GM21825 (cell line): ENCODE measurements at regions not wholly inside any gene's neighbourhood (a gene's known extent, or its start where the extent isn't known, plus 50 kb on each side); places are given as distances from the start of the nearest gene placed in this dataset.

Source experiments
- ATAC-seq: cut with Tn5 transposase; IDR thresholded peaks from one replicate; pipeline ENCODE4 v1.9.1; 2021; ENCODE audit warnings: mild to moderate bottlenecking, moderate library complexity; ENCODE audit not compliant: unreplicated experiment

DNA sequence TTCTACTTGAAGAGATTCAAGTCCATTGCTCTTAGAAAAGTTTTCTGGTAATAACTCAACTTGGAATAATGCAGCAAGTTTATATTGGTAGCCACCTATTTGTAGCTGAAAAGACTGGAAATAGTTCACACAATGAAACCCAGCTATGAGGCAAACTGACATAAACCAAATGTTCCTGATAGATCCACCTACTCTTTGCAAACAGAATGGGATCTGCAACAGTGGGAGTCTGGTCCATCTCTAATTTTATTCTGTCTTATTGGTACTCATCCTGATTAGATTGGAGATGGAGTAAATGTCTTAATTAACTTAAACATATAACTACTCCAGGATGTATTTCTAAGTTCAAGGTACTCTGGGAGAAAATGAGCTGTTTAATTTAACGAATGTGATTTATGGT lies 438.0 kb downstream of the OLFM4 start:
- no peak for ATAC-seq

DNA sequence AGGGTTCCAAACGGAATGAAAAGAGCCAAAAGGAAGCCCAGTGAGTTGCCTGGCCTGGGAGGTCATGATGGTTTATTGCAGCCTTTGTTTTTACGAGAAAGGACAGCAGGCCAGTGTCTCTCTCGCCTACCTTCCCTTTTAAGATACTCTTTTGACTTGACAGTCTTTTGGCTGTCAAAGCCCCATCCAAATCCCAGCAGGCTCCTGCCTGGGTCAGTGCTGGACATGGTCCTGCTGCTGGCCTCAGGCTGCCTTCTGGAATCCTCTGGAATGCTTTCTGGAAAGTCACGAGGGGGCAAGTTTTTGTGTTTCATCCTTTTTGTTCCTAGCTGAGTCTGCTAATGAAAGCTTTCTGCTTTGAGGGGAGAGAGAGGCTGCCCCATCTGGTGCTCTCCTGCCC lies 444.8 kb downstream of the OLFM4 start:
- no peak for ATAC-seq

DNA sequence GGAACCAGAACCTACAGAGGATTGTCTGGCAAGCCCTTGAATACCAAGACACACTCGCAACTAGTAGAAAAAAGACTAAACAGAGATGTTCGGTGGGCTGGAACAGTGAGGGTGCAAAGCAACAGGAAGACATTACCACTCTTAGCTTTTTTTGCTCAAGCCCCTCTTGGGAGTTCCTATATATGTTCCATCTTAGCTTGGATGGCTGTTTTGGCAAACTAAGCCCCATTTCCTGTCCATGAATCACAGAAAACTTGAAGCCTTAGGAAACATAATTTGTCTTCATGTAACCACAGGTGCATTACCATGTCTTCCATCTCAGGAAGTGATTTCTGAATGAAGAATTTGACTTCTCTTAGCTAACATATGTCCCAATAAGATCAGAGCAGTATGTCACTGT lies 446.3 kb downstream of the OLFM4 start:
- no peak for ATAC-seq

DNA sequence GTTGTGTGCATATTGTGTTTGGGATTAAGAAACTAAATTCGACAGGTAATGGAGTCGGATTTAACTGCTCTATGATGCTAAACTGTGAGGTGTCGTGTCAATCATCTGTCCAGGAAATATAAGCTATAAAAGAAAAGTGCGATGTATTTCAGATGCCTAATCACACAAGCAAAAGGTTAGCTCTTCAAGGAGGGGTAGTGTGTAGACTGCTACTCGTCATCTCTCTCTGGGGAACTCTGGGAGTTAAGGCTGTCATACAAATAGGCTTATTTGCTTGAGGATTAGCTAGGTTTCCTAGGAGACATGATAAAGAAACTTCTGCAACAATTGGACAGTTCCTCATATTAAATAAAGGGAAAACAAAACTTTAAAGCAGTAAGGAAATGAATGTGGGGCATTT lies 462.1 kb downstream of the OLFM4 start:
- no peak for ATAC-seq

DNA sequence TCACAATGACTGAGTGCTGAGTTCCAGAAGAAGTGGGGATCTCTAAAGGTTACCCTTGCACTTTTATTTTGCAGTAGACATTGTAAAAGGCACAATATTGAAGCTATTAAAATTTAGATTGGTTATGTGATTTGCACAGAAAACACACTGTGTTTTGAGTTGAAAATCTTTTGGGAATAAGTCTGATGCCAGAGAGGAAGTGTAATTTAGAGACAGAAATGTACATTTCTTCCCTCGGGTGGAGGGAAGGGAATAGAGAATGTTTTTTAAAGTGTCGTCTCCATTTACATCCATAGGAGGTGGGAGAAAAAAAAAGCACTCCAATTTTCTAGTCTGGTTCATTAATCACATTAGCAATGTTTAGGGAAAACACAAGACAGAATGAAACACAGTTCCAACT lies 465.8 kb downstream of the OLFM4 start:
- ATAC-seq: no peak

DNA sequence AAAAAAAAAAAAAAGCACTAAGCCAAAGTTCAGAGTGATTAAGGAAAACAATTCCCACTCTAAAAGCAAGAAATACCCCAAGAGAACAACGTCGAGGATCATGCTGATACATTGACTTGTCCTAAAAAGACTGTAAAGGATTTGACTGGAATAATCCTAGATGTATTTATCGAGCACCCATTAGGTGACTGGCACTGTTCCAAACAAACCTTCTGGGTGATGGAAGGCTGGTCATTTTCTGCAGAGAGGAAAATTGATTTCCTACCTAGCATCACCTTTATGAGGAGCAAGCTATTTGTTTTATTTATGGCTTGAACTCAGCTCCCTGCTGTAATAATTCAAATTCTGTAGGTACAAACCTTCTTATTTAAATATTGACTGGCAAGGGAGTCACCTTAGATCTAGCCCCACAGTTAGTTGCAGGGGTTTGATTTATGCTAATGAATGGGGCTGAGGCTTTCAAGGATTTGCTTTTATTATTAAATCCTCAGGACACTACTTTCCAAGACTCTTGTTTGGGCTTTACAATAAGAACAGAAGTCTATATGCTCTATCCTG lies 471.0 kb downstream of the OLFM4 start:
- ATAC-seq: no peak

DNA sequence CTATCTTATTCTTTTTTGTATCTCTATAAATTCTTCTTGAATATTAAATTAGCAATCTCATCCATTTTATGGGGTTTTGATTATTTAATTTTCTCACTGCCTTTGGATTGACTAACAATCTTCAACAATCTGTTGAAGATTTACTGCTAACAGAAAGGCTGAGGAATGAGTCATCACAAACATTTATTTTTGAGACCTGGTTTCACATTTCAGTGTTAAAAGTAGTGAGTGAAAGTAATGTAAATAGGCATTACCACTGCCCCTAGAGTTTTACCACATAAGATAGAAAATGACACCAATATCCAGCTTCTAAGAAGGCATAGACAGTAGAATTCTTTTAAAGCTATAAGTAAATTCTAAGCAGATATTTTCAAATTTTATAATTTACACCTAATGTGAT lies 472.8 kb downstream of the OLFM4 start:
- no peak for ATAC-seq

DNA sequence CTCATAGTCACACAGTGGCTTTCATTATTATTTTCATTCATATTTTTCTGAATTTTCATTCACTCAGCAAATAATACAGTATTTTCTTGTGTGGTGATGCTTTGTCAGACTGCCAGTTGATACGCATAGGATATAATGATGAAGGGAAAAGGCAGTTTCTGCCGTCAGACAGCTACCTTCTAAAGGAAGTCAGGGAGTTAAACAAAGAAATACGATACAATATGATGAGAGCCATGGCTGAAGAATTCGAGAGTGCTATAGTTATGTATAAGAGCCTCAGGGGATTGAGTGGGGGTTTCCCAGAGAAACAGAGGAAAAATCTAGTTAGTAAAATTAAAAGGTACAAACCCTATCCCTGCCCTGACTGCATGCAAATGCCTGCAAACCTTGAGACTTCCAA lies 479.1 kb downstream of the OLFM4 start:
- ATAC-seq: no peak

DNA sequence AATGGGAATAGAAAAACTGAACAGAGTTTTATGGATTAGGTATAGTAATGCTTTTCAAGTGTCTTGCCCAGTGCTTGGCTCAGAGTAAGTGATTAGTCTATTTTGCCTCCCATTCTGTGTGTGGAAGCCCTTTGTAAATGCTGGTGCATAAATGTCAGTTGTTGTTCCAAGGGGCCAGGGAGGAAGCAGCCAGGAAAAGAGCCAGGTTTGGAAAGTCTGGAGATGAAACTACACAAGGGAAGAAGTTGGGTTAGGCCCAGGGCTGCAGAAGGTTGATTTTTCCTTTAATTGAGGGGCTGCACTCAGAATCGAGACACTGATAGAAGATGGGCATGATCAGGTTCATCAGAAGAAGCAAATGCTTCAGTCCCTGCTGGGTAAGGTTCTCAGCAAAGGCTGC lies 484.0 kb downstream of the OLFM4 start:
- no peak for ATAC-seq

DNA sequence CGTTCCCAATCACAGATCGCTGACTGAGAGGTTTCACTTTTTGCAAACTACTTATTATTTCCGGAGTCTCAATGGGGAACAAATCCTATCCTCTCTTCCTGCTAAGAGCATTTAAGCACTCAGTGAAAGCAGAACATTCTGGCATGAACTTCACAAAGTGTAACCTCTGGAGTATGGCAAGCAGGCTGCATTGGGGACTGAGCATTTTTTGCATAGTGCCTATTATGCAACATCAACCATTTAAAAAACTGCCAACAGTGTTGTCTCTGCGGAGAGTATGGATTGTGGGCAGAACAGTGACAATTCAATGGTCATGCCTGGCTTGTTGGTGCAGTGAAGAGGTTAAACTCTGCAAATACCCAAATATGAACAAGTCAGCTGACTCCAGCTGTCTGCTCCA lies 484.6 kb downstream of the OLFM4 start:
- ATAC-seq: no peak

DNA sequence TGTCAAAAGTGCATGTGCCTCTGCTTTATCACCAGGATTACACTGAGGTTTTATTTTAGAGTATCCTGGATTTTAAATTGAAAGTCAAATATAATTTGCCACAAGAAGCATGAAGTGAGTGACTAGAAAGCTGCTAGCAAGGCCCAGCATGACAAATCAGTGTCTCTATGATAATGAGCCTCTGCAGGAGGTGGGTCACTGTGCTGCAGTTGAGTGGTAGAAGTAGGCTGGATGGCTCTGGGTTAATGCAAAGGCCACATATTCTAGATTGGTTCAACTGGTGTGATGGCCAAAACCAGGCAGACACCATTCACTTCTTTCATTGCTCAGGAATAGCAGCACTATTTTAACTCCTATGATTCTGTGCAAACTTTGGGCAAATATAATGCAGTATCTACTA lies 491.5 kb downstream of the OLFM4 start:
- ATAC-seq: no peak

DNA sequence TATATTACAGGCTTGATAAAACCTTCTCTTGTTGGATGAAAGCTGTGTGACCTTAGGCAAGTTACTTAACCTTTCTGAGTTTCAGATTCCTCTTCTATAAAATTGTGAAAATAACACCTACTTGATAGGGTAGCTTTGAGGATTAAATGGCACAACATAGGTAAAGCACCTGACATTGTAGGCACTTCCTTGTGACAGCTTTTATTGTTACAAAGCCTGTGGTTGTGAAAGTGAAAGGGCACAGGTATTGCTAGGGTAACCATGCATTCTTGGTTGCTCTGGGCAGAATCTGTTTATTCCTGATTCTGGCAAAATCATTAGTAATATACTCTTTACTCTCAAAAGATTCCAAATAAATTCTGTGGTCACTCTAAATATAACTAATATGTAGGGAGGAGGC lies 493.4 kb downstream of the OLFM4 start:
- ATAC-seq: no peak

DNA sequence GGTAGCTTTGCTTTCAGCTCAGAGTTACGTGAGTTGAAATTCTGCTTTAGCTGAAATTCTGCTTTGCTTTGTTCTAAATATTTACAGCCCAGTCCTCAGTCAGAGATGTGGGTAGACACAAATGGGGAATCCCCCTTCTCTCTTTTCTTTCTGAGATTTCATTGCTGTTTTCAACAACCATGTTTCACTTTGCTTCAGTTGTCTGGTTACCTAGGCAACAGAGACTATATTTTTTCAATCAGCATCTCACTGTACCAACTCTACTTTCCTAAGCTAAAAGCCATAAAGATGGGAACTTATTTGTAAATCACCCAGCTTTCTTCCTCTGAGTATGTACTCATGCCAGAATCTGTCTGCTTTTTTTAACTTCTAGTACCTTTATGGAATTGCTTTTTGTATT lies 509.0 kb downstream of the OLFM4 start:
- no peak for ATAC-seq

DNA sequence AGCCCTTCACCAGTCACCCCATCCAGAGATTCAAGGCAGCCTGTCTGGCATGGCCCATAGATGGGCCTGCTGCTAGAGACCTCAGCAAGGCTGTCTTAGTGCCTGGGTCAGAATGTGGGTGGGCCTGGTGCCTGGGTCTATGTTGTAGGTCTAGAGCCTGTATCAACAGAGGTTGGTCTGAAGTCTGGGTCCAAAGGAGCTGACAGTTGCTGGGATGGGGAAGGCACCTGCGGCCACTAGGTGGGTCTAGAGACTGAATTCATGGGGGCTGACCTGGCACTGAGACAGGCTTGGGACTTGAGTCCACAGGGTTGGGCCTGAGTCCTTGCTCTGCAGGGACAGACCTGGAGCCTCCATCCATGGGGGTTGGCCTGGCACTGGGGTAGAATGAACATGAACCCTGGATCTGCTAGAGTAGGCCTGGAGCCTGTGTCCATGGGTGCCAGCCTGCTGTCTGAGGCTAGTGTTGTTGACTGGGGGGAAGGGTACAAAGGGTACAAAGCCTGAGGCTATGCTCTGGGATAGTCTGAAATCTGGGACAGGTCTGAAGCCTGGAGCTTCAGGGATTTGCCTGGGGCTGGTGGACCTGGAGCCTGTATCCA lies 516.8 kb downstream of the OLFM4 start:
- ATAC-seq: no peak

DNA sequence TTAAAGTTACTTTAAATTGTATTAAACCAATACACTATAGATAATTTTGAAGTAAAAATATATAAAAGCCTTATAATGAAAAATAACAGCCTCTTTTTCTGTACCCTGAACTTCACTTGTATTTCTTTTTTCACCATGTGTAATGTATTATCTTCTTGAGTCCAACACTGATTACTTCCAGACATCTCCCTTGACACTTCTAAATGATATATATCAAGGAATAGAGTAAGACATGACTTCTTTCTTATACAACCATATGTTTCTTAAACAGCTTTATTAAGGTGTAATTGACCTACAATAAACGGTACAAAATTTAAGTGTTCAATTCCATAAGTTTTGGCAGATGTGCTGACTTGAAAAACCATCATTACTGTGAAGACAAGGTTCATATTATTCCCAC lies 531.9 kb downstream of the OLFM4 start:
- ATAC-seq: no peak

DNA sequence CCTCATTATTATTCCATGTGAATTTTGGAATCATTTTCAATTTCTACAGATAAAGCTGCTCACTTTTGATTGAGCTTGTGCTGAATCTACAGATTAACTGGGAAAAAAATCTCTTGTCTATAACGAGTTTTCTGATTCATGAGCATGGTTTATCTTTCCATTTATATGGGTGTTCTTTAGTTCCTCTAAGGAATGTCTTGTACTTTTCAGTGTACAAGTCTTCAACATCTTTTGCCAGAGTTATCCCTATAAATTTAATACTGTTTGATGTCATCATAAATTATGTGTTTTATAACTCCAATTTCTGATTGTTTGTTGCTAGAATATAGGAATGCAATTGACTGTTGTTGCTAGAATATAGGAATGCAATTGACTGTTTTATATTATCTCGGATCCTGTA lies 533.8 kb downstream of the OLFM4 start:
- ATAC-seq: no peak

DNA sequence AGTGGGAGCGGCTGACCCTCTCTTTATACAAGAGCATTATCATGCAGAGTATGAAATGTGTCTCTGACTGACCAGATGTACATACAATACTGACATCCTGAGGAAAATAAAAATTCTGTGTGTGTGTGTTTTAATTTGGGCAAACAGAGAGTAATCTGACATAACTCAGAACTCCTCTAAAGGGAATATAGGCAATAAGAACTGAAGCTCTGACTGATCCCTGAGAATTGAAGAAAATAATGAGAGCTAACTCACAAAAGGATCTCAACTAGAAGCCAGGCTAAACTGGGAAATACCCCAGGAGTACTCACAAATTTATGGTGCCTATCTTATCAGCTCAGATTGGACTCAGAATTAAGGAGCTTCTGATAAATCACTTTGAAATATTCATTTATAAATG lies 539.9 kb downstream of the OLFM4 start:
- ATAC-seq: no peak

DNA sequence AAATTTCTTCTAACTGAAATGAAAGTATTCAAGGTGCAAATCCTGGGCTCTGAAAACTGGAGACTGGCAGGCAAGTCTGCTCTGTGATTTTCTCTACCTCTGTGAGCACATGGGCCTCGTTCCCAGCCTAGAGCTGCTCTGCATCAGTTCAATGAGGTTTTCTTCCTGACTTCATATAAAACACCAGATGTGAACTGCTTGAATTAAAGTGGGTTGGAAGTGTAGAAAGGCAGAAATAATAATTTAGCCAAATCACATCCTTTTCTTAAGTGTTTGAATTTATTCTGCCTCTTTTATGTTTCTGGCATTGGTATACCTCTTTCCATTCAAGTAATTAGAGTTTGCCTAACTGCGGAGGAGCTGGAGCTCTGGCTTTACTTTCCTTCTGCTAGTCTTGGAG lies 540.8 kb downstream of the OLFM4 start:
- ATAC-seq: no peak

DNA sequence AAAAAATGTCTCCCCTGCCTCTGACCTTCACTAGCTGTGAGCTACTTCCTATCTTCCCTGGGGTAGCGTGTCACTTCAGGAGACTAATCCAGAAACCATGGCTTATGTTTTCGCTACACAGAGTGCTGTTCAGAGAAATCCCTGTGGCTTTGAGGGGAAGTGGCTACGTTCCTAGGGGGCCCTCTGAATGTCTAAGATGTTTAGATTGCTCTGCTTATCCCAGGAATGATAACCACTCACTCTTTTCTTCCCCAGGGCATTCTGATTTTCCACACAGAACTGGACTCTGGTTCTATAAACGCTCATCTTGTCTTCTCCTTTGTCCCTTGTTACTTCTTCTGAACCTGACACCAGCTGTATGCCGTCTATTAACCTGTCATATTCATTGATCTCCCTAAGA lies 572.5 kb downstream of the OLFM4 start:
- ATAC-seq: no peak

DNA sequence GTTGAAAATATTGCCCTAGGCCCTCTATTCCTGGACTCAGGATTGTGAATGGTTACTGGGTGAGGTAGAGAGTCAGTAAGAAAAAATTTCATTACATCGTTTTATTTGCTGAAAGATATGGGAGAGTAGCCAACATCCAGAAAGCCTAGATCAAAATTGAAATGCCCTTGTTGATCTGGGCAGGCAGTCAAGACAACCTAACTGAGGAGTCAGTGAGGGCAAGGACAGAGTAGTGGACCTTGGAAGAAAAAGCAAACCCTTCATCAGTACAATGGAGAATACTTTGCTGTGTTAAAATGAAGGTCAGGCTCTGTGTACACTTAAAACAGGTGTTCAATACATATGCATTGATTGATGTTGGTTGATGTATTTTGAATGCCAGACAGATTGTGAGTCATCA lies 576.7 kb downstream of the OLFM4 start:
- ATAC-seq: no peak

DNA sequence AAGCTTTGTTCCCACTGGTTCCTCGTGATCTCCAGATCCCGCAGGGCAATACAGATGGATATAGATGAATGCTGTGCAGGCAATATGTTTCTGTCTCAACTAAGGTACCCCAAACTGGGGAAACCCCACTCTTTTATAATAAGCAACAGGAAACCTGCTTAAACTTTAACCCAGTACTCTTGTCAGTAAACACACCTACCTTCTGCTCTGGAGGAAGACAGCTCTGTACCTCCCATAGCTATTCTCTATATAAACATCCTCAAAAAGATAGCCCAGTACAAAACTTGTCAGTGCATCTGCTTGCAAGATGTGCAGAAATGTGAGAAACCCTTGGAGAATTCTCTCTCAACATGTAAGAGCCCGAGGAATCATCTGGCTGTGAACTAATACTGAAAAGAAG lies 583.6 kb downstream of the OLFM4 start:
- ATAC-seq: peak; percentile 52

DNA sequence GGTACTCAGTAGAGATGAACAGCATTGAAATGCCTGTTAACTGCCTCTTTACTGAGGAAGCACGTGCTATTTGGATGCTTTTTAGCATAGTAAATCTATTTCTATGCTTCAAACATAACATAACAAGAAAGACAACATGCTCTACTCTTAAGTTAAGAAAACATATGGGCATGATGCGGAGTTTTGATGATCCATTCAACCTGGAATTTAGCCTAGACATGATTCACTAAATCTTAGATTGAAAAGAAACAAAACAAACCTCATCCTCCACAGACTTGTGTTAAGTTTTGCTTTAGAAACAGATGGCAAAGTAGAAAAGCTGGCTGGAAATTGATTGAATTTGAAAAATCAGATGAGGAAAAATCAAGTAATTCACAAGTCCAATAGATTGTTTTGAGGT lies 593.8 kb downstream of the OLFM4 start:
- no peak for ATAC-seq

DNA sequence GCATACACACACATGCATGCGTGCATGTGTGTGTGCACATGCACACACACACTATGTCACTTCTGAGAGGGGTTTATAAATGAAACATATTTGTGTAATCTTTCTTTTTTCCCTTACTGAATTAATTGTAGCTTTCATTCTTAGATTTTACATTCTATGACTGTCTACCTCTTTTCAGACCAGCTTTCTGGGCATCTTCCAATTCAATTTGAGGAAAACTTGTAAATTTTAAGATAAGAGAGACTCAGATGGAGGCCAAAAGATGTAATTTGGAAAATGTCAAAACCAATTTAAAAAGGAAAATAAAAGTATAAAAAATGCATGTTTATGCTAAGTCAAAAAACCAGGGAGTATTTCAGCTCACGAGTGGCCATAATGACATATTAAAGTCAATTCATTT lies 594.5 kb downstream of the OLFM4 start:
- ATAC-seq: no peak
